Neuronal stem cell (in vitro differentiated cells): ENCODE measurements at regions not wholly inside any gene's neighbourhood (a gene's known extent, or its start where the extent isn't known, plus 50 kb on each side); places are given as distances from the start of the nearest gene placed in this dataset.

Experiments used
- DNase-seq: peaks from one replicate; pipeline ENCODE4 v3.0.0-alpha.2; 2013; ENCODE audit warnings: low spot score
- H2AFZ ChIP-seq: one replicate; pipeline ENCODE4 v1.6.1; 2013; ENCODE audit warnings: mild to moderate bottlenecking, low read length, inconsistent platforms
- H2AK5ac ChIP-seq: 2 replicates; pipeline ENCODE4 v1.6.1; 2013; ENCODE audit warnings: low read depth, mild to moderate bottlenecking, inconsistent platforms, low read length, moderate library complexity, mixed read lengths
- H2BK120ac ChIP-seq: 2 replicates; pipeline ENCODE4 v1.6.1; 2013; ENCODE audit warnings: low read depth, mild to moderate bottlenecking, inconsistent platforms, low read length, moderate library complexity, mixed read lengths
- H2BK12ac ChIP-seq: one replicate; pipeline ENCODE4 v1.6.1; 2013; ENCODE audit warnings: low read length, inconsistent platforms
- H2BK15ac ChIP-seq: 2 replicates; pipeline ENCODE4 v1.6.1; 2013; ENCODE audit warnings: mild to moderate bottlenecking, low read length, inconsistent platforms, mixed read lengths
- H2BK5ac ChIP-seq: one replicate; pipeline ENCODE4 v1.6.1; 2013; ENCODE audit warnings: inconsistent platforms, mild to moderate bottlenecking, low read length, moderate library complexity
- H3K14ac ChIP-seq: one replicate; pipeline ENCODE4 v1.6.1; 2013; ENCODE audit warnings: low read length, inconsistent platforms
- H3K18ac ChIP-seq: 2 replicates; pipeline ENCODE4 v1.6.1; 2013; ENCODE audit warnings: low read length, inconsistent platforms
- H3K23ac ChIP-seq: 2 replicates; pipeline ENCODE4 v1.6.1; 2013; ENCODE audit warnings: low read depth, mild to moderate bottlenecking, mixed read lengths, low read length, inconsistent platforms; ENCODE audit not compliant: poor library complexity
- H3K27ac ChIP-seq: replicated peaks from 3 replicates; pipeline ENCODE4 v1.5.1; 2013; ENCODE audit warnings: low read length, inconsistent platforms
- H3K27me3 ChIP-seq, 3 experiments: 2 replicates each; pipeline ENCODE4 v1.6.1; 2013; ENCODE audit warnings: low read length in 3 of 3, mild to moderate bottlenecking in 2 of 3, inconsistent platforms in 1 of 3, low read depth in 1 of 3, mixed read lengths in 1 of 3, moderate library complexity in 1 of 3; ENCODE audit not compliant: control insufficient read depth in 3 of 3, insufficient read depth in 3 of 3
- H3K36me3 ChIP-seq, 2 donors: replicated peaks in 1 of 2; 2 replicates each; pipeline ENCODE4 v1.6.1; 2013; ENCODE audit warnings: low read length in 2 of 2; ENCODE audit not compliant: control insufficient read depth in 2 of 2, insufficient read depth in 2 of 2
- H3K4ac ChIP-seq: 2 replicates; pipeline ENCODE4 v1.6.1; 2013; ENCODE audit warnings: inconsistent platforms, mild to moderate bottlenecking, low read length, moderate library complexity
- H3K4me1 ChIP-seq, 2 donors: 1 replicate in 1 of 2; 2 replicates in 1 of 2; pipeline ENCODE4 v1.6.1; 2013; ENCODE audit warnings: low read length in 2 of 2, low read depth in 1 of 2; ENCODE audit not compliant: control insufficient read depth in 2 of 2, insufficient read depth in 1 of 2
- H3K4me2 ChIP-seq: one replicate; pipeline ENCODE4 v1.6.1; 2013; ENCODE audit warnings: mild to moderate bottlenecking, low read length, inconsistent platforms; ENCODE audit not compliant: insufficient read depth, poor library complexity, severe bottlenecking
- H3K4me3 ChIP-seq, 2 donors: 2 replicates each; pipeline ENCODE4 v1.5.1; 2013; ENCODE audit warnings: low read length in 2 of 2, mild to moderate bottlenecking in 2 of 2, inconsistent platforms in 1 of 2, moderate library complexity in 1 of 2
- H3K79me1 ChIP-seq: one replicate; pipeline ENCODE4 v1.6.1; 2013; ENCODE audit warnings: low read depth, mild to moderate bottlenecking, inconsistent platforms, low read length, moderate library complexity
- H3K9ac ChIP-seq: one replicate; pipeline ENCODE4 v1.6.1; 2013; ENCODE audit warnings: mild to moderate bottlenecking, low read depth, low read length, inconsistent platforms; ENCODE audit not compliant: poor library complexity
- H3K9me3 ChIP-seq, 2 donors: replicated peaks in 1 of 2; 2 replicates each; pipeline versions ENCODE3 to v1.6.1; 2013; ENCODE audit warnings: low read length in 2 of 2, mild to moderate bottlenecking in 2 of 2, inconsistent platforms in 1 of 2, low read depth in 1 of 2, mixed read lengths in 1 of 2, moderate library complexity in 1 of 2; ENCODE audit not compliant: control insufficient read depth in 2 of 2, insufficient read depth in 1 of 2
- H4K8ac ChIP-seq: one replicate; pipeline ENCODE4 v1.6.1; 2013; ENCODE audit warnings: low read depth, mild to moderate bottlenecking, inconsistent platforms, low read length, moderate library complexity
- H4K91ac ChIP-seq: one replicate; pipeline ENCODE4 v1.6.1; 2013; ENCODE audit warnings: low read length, low read depth, mild to moderate bottlenecking, inconsistent platforms; ENCODE audit not compliant: poor library complexity
- WGBS, 2 donors: extraction: QIAGEN DNeasy Blood & Tissue Kit; methylation state at CpG; one replicate each; pipeline ENCODE4 v1.1.7; 2013; ENCODE audit warnings: missing lambda C conversion rate in 2 of 2, mixed read lengths in 1 of 2; ENCODE audit not compliant: insufficient read length in 2 of 2, insufficient replicate concordance in 1 of 2; ENCODE audit errors: extremely low coverage in 2 of 2; 5-methylcytosine and 5-hydroxymethylcytosine counted together

DNA sequence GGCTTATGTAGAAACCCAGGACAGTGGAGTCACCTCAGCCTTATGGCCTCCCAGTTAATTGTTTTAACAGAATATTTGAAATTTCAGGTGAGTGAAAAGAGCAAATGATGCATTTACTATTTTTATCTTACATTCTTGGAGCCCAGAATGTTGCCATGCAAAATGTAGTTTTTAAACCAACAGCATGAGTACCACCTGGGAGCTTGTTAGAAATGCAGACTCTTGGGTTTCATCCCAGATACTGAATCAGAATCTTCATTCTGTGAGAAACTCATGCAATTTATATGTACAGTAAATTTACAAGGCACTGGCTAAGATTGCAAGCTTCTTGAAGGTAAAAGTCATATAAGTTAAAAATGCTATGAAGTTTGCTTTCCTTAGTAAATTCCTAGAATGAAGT lies 654.5 kb upstream of the CDH2 start:
- no peaks in the 10 kb centered on the region for H3K27me3 ChIP-seq
- no peak overlapping the region for H2BK120ac ChIP-seq
- H3K14ac ChIP-seq, result no peak overlapping the region
- H3K27ac ChIP-seq, result no peak overlapping the region
- no peak overlapping the region for H2BK12ac ChIP-seq
- H3K4ac ChIP-seq, result no peak overlapping the region
- no peaks in the 10 kb centered on the region for H3K79me1 ChIP-seq
- no peak overlapping the region for H2BK5ac ChIP-seq
- no peak overlapping the region for H3K4me3 ChIP-seq
- DNase-seq, result no peak
- no peak overlapping the region for H2BK15ac ChIP-seq
- H3K9ac ChIP-seq, result no peak overlapping the region
- no peak overlapping the region for H3K18ac ChIP-seq
- H3K4me1 ChIP-seq, result peaks cover 2 to 3% of the 10 kb centered on the region in 2 donors
- H4K8ac ChIP-seq, result no peak overlapping the region
- no peak overlapping the region for H2AFZ ChIP-seq
- no peaks in the 10 kb centered on the region for H3K36me3 ChIP-seq
- H3K9me3 ChIP-seq, result no peaks in the 10 kb centered on the region
- H2AK5ac ChIP-seq, result no peak overlapping the region
- H3K4me2 ChIP-seq, result no peak overlapping the region
- H4K91ac ChIP-seq, result no peak overlapping the region
- H3K23ac ChIP-seq, result no peak overlapping the region

DNA sequence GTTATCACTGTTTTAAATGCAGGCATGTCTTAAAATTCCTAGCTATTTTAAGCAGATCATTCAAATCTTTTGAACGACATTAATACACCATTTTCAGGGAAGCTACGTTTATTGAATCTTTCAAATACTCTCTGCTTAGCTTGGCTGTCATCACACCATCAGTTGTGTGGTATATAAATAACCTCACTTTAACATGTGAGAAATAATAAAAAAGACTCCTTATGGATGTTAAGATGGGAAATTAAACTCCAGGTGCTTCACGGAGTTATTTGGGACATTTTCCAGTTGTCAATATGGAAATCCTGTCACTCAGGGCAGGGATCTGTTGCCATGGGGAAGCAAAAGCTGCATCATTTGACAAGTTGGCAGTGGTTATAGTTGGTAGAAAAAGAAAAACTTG lies 649.2 kb upstream of the CDH2 start:
- no peak overlapping the region for H3K14ac ChIP-seq
- no peak overlapping the region for H2BK5ac ChIP-seq
- no peak overlapping the region for H3K4me3 ChIP-seq
- no peak overlapping the region for H3K4me2 ChIP-seq
- no peaks in the 10 kb centered on the region for H3K36me3 ChIP-seq
- H4K8ac ChIP-seq, result no peak overlapping the region
- H2AK5ac ChIP-seq, result no peak overlapping the region
- H3K27me3 ChIP-seq, result no peaks in the 10 kb centered on the region
- no peak overlapping the region for H3K4ac ChIP-seq
- no peak overlapping the region for H3K9ac ChIP-seq
- DNase-seq, result no peak
- H3K18ac ChIP-seq, result no peak overlapping the region
- no peak overlapping the region for H2BK120ac ChIP-seq
- H2AFZ ChIP-seq, result no peak overlapping the region
- H3K23ac ChIP-seq, result no peak overlapping the region
- no peak overlapping the region for H3K27ac ChIP-seq
- no peaks in the 10 kb centered on the region for H3K79me1 ChIP-seq
- H2BK12ac ChIP-seq, result no peak overlapping the region
- H3K4me1 ChIP-seq, result peaks cover 2 to 3% of the 10 kb centered on the region in 2 donors
- H4K91ac ChIP-seq, result no peak overlapping the region
- H2BK15ac ChIP-seq, result no peak overlapping the region
- no CpG with 5 or more reads among the region's 3 CpGs for WGBS, 2 donors
- H3K9me3 ChIP-seq, result peaks cover 0 to 5% of the 10 kb centered on the region in 2 donors

DNA sequence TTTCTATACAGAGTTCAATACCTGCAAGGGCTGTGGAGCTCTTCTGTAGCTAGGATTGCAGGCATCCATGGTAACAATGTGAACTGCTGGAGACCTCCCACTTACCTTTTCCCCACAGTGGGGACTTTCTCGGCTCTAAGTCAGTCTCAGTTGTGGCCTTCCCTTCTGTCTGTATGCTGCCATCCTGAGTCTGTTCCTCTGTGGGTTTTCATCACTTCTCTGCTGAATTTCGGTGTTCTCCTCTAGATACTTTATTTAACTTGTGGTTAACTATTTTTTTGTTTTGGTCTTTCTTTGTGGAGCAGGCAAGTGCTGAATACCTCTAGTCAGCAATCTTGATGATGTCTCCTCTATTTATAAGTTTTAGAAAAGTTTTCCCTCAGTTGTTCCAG lies 647.2 kb upstream of the CDH2 start:
- DNase-seq, result no peak
- Histone ChIP-seq H3K23ac (no peak overlapping the region), H3K4ac (no peak overlapping the region), H2AK5ac (no peak overlapping the region), H3K18ac (no peak overlapping the region), H3K36me3 (no peaks in the 10 kb centered on the region), H4K91ac (no peak overlapping the region), H3K9me3 (peaks cover 0 to 5% of the 10 kb centered on the region in 2 donors), H2BK5ac (no peak overlapping the region), H4K8ac (no peak overlapping the region), H3K9ac (no peak overlapping the region), H2BK120ac (no peak overlapping the region), H2BK12ac (no peak overlapping the region), H3K79me1 (no peaks in the 10 kb centered on the region), H3K27me3 (no peaks in the 10 kb centered on the region), H3K4me3 (no peak overlapping the region), H2BK15ac (no peak overlapping the region), H3K4me1 (peaks cover 2 to 3% of the 10 kb centered on the region in 2 donors), H3K27ac (no peak overlapping the region), H3K14ac (no peak overlapping the region), H3K4me2 (no peak overlapping the region), H2AFZ (no peak overlapping the region)
- no CpG with 5 or more reads among the region's 2 CpGs for WGBS, 2 donors

DNA sequence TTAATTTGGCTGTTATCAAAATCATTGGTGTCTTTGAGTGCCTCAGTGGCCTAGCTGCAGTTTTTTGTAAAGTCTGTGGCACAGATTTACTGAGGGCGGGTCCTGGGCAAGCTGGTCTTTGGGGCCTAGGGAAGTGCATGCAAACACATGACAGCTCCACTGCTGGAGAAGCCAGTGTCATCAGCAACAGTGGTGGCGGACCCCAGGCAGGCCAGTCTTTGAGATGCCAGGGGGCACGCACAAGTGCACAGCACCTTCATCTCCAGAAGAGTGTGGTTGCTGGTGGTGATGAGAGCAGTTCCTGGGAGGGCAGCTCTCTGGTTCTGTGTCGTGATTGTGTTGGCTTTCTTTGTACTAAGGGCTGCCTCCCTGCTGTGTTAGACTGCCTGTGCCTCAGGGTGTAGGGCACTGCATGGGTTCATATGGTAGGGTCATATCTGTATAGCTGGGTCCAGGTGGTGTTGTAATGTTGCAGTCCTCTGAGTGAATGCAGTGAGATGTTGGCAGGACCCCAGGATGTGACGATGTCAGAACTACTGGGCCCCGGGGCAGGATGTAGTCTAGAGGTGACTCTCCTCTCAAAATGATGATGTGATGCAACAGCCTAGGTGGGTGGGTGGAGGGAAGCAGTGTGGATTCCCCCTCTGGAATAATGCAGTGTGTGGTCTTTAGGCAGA lies 646.7 kb upstream of the CDH2 start:
- H3K79me1 ChIP-seq, result no peaks in the 10 kb centered on the region
- H3K4me2 ChIP-seq, result no peak overlapping the region
- H3K36me3 ChIP-seq, result no peaks in the 10 kb centered on the region
- H4K8ac ChIP-seq, result no peak overlapping the region
- H3K9me3 ChIP-seq, result peaks cover 0 to 5% of the 10 kb centered on the region in 2 donors
- no peak overlapping the region for H3K18ac ChIP-seq
- H2AK5ac ChIP-seq, result no peak overlapping the region
- H2BK120ac ChIP-seq, result no peak overlapping the region
- H3K4me3 ChIP-seq, result no peak overlapping the region
- H2BK5ac ChIP-seq, result no peak overlapping the region
- H2BK12ac ChIP-seq, result no peak overlapping the region
- no peak overlapping the region for H3K4ac ChIP-seq
- no peak overlapping the region for H3K23ac ChIP-seq
- no peak overlapping the region for H2BK15ac ChIP-seq
- H3K27me3 ChIP-seq, result no peaks in the 10 kb centered on the region
- DNase-seq, result no peak
- no CpG with 5 or more reads among the region's 6 CpGs for WGBS, 2 donors
- H2AFZ ChIP-seq, result no peak overlapping the region
- H3K27ac ChIP-seq, result no peak overlapping the region
- H4K91ac ChIP-seq, result no peak overlapping the region
- peak overlapping the region; percentile 25 for H3K14ac ChIP-seq
- H3K4me1 ChIP-seq, result peaks cover 2 to 3% of the 10 kb centered on the region in 2 donors
- no peak overlapping the region for H3K9ac ChIP-seq
